CD4-positive, alpha-beta memory T cell (primary cell): ENCODE measurements at regions not wholly inside any gene's neighbourhood (a gene's known extent, or its start where the extent isn't known, plus 50 kb on each side); places are given as distances from the start of the nearest gene placed in this dataset.

Experiments used
- CTCF ChIA-PET: fragments of 350-600 bp; sonication (Branson Sonifier 250); formaldehyde crosslinking; loops from one replicate; lab custom pipeline; 2021; ENCODE audit warnings: inconsistent platforms; ENCODE audit not compliant: partially characterized antibody; lab: Charles Lee
- POLR2A ChIA-PET: fragments of 350-600 bp; sonication (Branson Sonifier 250); formaldehyde crosslinking; loops from one replicate; lab custom pipeline; 2021; ENCODE audit not compliant: partially characterized antibody; lab: Charles Lee
- DNase-seq, 5 donors: peaks; one replicate each; pipeline versions ENCODE4 v3.0.0 to v3.0.0-alpha.2; 2020 to 2022; ENCODE audit warnings: mixed read lengths in 1 of 5
- H3K27ac ChIP-seq: one replicate; pipeline ENCODE4 v1.7.0; 2013; ENCODE audit warnings: low read depth, low read length
- H3K27me3 ChIP-seq: 2 replicates; pipeline ENCODE4 v1.7.0; 2013; ENCODE audit warnings: mild to moderate bottlenecking, low read length, moderate library complexity; ENCODE audit not compliant: insufficient read depth
- H3K36me3 ChIP-seq: 2 replicates; pipeline ENCODE4 v1.7.0; 2013; ENCODE audit warnings: mild to moderate bottlenecking, low read length, moderate library complexity; ENCODE audit not compliant: insufficient read depth
- H3K4me1 ChIP-seq: 2 replicates; pipeline ENCODE4 v1.7.0; 2013; ENCODE audit warnings: mild to moderate bottlenecking, low read length, moderate library complexity; ENCODE audit not compliant: insufficient read depth
- H3K4me3 ChIP-seq, 2 donors: one replicate each; pipeline ENCODE4 v1.7.0; 2013; ENCODE audit warnings: low read length in 2 of 2, mild to moderate bottlenecking in 1 of 2
- H3K9me3 ChIP-seq, 2 donors: one replicate each; pipeline ENCODE4 v1.7.0; 2013; ENCODE audit warnings: low read length in 2 of 2, control low read depth in 1 of 2; ENCODE audit not compliant: control insufficient read depth in 1 of 2
- H3K27ac Mint-ChIP-seq, 7 donors: one replicate each; pipeline ENCODE4 v1.8.0; 2020 to 2021; ENCODE audit warnings: mixed read lengths in 7 of 7, mild to moderate bottlenecking in 6 of 7, inconsistent platforms in 3 of 7, moderate library complexity in 3 of 7
- H3K27me3 Mint-ChIP-seq, 2 donors: one replicate each; pipeline ENCODE4 v1.8.0; 2020 to 2021; ENCODE audit warnings: mixed read lengths in 2 of 2
- H3K36me3 Mint-ChIP-seq, 2 donors: one replicate each; pipeline ENCODE4 v1.8.0; 2020 to 2021; ENCODE audit warnings: mixed read lengths in 2 of 2, inconsistent platforms in 1 of 2, mild to moderate bottlenecking in 1 of 2
- H3K4me1 Mint-ChIP-seq, 4 donors: one replicate each; pipeline ENCODE4 v1.8.0; 2020 to 2021; ENCODE audit warnings: mixed read lengths in 4 of 4, mild to moderate bottlenecking in 1 of 4
- H3K4me3 Mint-ChIP-seq, 8 donors: one replicate each; pipeline ENCODE4 v1.8.0; 2020 to 2021; ENCODE audit warnings: mixed read lengths in 8 of 8, mild to moderate bottlenecking in 7 of 8, moderate library complexity in 6 of 8, inconsistent platforms in 3 of 8
- H3K9me3 Mint-ChIP-seq, 8 donors: one replicate each; pipeline ENCODE4 v1.8.0; 2020 to 2021; ENCODE audit warnings: mixed read lengths in 8 of 8, mild to moderate bottlenecking in 5 of 8, inconsistent platforms in 3 of 8, moderate library complexity in 1 of 8
- intact Hi-C: fragments of 100-400 bp; cut with micrococcal nuclease; formaldehyde crosslinking; loops from one replicate; pipeline ENCODE4 v1.15.1; 2023

DNA sequence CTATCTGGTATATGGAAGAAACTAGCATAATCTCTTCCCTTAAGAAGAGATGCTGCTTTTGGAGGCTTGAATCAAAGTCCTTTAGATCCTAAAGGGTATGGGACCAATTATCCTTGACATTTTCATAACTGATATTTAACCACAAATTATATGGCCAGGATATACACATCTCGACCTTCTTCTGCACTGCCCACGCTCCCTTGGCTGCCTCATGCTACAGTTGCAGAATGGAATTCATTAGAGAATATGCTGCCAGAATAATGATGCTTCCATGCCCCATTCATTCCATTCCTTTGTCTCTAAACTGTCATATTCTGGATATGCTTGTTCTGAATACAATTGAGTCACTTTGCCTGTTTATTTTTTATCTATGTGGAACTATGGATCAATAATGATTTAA lies 157.1 kb upstream of the PACRGL start:
- no peaks in the 10 kb centered on the region for H3K4me1 Mint-ChIP-seq
- H3K9me3 ChIP-seq: no peaks in the 10 kb centered on the region
- intact Hi-C loops: no loop called here
- no peak for DNase-seq
- no peak overlapping the region for H3K4me3 Mint-ChIP-seq
- no peaks in the 10 kb centered on the region for H3K27me3 ChIP-seq
- POLR2A ChIA-PET: no interaction called here
- CTCF ChIA-PET: no interaction called here
- no peak overlapping the region for H3K4me3 ChIP-seq
- no peaks in the 10 kb centered on the region for H3K36me3 ChIP-seq
- H3K27me3 Mint-ChIP-seq: no peaks in the 10 kb centered on the region
- no peak overlapping the region for H3K27ac ChIP-seq
- H3K4me1 ChIP-seq: no peaks in the 10 kb centered on the region
- H3K9me3 Mint-ChIP-seq: peaks cover 0 to 2% (median 0%) of the 10 kb centered on the region in 8 donors
- no peak overlapping the region for H3K27ac Mint-ChIP-seq
- H3K36me3 Mint-ChIP-seq: no peaks in the 10 kb centered on the region

DNA sequence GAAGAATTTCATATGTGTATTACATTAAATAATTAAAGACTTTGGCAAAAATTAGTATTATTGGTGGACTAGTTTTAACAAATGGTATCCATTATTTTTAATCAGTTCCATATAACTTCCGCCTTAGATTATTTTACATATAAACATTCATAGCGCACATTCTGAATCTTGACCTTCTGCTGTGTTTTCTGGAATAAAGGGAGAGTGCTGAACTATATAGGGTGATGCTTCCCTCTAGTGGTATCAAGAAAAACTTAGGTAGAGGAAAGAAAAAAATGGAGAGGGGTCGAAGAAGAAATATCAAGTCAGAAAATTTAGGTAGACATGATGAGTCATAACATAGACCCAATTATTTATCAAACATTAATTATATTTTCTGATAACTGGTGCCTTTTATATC lies 155.6 kb upstream of the PACRGL start:
- ChIA-PET CTCF (interaction anchor here (1.1 kb wide), 1 partner anchor 9 kb away, joined by 3 read pairs; no protein-coding TSS in a partner anchor), POLR2A (no interaction called here)
- intact Hi-C loops: no loop called here
- no peaks in the 10 kb centered on the region for H3K27me3 Mint-ChIP-seq
- H3K4me3 ChIP-seq: no peak overlapping the region
- H3K27ac Mint-ChIP-seq: no peak overlapping the region
- no peaks in the 10 kb centered on the region for H3K27me3 ChIP-seq
- no peak overlapping the region for H3K4me3 Mint-ChIP-seq
- no peaks in the 10 kb centered on the region for H3K36me3 Mint-ChIP-seq
- H3K36me3 ChIP-seq: no peaks in the 10 kb centered on the region
- no peaks in the 10 kb centered on the region for H3K4me1 ChIP-seq
- no peak for DNase-seq
- H3K9me3 Mint-ChIP-seq: peaks cover 0 to 2% (median 0%) of the 10 kb centered on the region in 8 donors
- no peaks in the 10 kb centered on the region for H3K4me1 Mint-ChIP-seq
- no peak overlapping the region for H3K27ac ChIP-seq
- no peaks in the 10 kb centered on the region for H3K9me3 ChIP-seq

DNA sequence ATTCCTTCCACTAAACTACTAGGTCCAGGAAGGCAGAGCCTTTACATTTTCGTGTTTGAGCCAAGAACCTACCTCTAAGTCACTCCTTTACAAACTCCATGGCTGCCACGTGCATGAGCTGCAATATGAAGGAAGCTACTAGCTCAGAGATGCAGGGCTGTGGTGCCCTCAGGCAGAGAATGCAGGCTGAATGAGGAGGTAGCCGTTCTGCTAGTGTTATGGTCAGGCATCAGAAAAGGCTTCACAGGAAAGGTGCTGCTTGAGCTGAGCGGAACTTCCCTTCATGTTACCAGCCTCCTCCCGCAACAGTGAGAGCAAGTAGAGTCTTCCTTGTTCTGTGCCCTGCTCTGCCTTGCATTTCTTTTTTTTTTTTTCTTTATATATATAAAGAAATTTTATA lies 148.3 kb upstream of the PACRGL start:
- peaks cover 0 to 1% of the 10 kb centered on the region in 2 donors for H3K27me3 Mint-ChIP-seq
- Histone ChIP-seq H3K27me3 (no peaks in the 10 kb centered on the region), H3K36me3 (no peaks in the 10 kb centered on the region), H3K4me1 (no peaks in the 10 kb centered on the region), H3K27ac (no peak overlapping the region), H3K4me3 (no peak overlapping the region), H3K9me3 (no peaks in the 10 kb centered on the region)
- H3K36me3 Mint-ChIP-seq: no peaks in the 10 kb centered on the region
- H3K27ac Mint-ChIP-seq: no peak overlapping the region
- no peak for DNase-seq
- CTCF ChIA-PET: no interaction called here
- intact Hi-C loops: no loop called here
- no peak overlapping the region for H3K4me3 Mint-ChIP-seq
- no peaks in the 10 kb centered on the region for H3K4me1 Mint-ChIP-seq
- no peaks in the 10 kb centered on the region for H3K9me3 Mint-ChIP-seq
- POLR2A ChIA-PET: no interaction called here

DNA sequence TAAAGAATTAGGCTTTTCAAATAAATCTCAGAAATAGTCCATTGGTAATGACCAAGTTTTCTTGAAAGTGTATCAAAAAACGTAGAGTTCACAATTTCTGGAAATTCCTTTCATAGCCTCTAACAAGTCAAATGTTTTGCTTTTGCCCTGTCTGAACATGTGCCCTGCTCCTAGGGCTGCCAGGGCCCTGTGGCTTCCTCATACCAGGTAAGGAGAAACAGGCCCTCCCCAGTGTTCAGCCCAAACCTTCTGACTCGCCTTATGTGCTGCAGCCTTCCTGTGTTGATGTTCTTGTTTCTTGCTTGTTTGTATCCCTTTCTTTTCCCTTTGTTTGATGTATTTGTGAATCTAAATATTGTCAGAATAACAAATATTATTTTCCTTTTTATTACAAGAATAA lies 146.1 kb upstream of the PACRGL start:
- H3K36me3 ChIP-seq: no peaks in the 10 kb centered on the region
- DNase-seq: no peak
- no peaks in the 10 kb centered on the region for H3K4me1 ChIP-seq
- intact Hi-C loops: no loop called here
- no peak overlapping the region for H3K4me3 ChIP-seq
- no peak overlapping the region for H3K27ac Mint-ChIP-seq
- H3K4me1 Mint-ChIP-seq: no peaks in the 10 kb centered on the region
- no peaks in the 10 kb centered on the region for H3K27me3 ChIP-seq
- no peak overlapping the region for H3K4me3 Mint-ChIP-seq
- no peak overlapping the region for H3K27ac ChIP-seq
- H3K9me3 Mint-ChIP-seq: no peaks in the 10 kb centered on the region
- no peaks in the 10 kb centered on the region for H3K9me3 ChIP-seq
- POLR2A ChIA-PET: no interaction called here
- peaks cover 0 to 1% of the 10 kb centered on the region in 2 donors for H3K27me3 Mint-ChIP-seq
- CTCF ChIA-PET: no interaction called here
- H3K36me3 Mint-ChIP-seq: no peaks in the 10 kb centered on the region

- Histone ChIP-seq H3K4me1 (no peaks in the 10 kb centered on the region), H3K27ac (no peak overlapping the region), H3K4me3 (no peak overlapping the region), H3K9me3 (no peaks in the 10 kb centered on the region), H3K36me3 (no peaks in the 10 kb centered on the region), H3K27me3 (no peaks in the 10 kb centered on the region)
- intact Hi-C loops: no loop called here
- Mint-ChIP-seq H3K27me3 (peaks cover 0 to 2% of the 10 kb centered on the region in 2 donors), H3K9me3 (peaks cover 0 to 5% (median 0%) of the 10 kb centered on the region in 8 donors), H3K4me3 (no peak overlapping the region), H3K27ac (no peak overlapping the region), H3K36me3 (no peaks in the 10 kb centered on the region), H3K4me1 (no peaks in the 10 kb centered on the region)
- ChIA-PET CTCF (no interaction called here), POLR2A (no interaction called here)
- no peak for DNase-seq
These were observed 135.1 kb upstream of the PACRGL start for GRCh38 chr4:20565075-20565721.

DNA sequence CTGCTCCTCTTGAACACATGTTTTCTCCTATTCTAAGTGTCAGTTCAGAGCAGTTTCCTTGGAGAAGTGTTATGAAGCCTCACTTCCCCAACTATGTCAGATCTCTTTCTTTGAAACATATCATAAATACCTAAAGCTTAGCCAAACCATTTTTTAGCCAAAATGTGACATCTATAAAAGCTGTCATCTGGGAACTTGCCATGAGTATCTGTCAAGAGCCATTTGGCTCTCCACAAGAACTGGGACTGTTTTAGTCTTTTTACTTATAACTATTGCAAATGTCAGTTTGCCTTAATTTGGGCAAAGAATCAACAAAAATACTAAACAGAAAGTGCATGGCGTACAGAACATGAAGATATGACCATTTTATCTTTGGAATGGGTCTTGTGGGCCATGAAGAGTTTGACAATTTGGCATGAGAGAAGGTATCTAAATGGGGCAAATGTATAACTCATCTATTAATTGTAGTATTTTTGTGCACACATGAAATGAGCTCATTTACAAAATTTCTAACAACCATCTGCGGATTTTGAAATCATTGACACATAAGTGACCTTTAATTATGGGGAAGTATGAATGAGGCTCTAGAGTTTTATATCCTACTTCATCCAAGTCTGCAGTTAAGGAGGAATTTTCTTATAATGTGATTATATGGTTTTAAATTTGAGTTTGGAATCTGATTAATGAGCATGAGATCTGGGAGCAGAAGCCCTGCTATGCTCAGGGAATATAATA lies 129.1 kb upstream of the PACRGL start:
- no peak overlapping the region for H3K27ac Mint-ChIP-seq
- no peaks in the 10 kb centered on the region for H3K36me3 Mint-ChIP-seq
- no peak for DNase-seq
- CTCF ChIA-PET: no interaction called here
- intact Hi-C loops: no loop called here
- H3K4me3 Mint-ChIP-seq: no peak overlapping the region
- POLR2A ChIA-PET: no interaction called here
- H3K27me3 ChIP-seq: no peaks in the 10 kb centered on the region
- no peak overlapping the region for H3K27ac ChIP-seq
- peaks cover 0 to 2% (median 0%) of the 10 kb centered on the region in 8 donors for H3K9me3 Mint-ChIP-seq
- H3K27me3 Mint-ChIP-seq: peaks cover 1 to 2% of the 10 kb centered on the region in 2 donors
- no peaks in the 10 kb centered on the region for H3K4me1 ChIP-seq
- no peaks in the 10 kb centered on the region for H3K4me1 Mint-ChIP-seq
- no peaks in the 10 kb centered on the region for H3K9me3 ChIP-seq
- no peak overlapping the region for H3K4me3 ChIP-seq
- H3K36me3 ChIP-seq: no peaks in the 10 kb centered on the region

GRCh38 chr4:20572976-20573375 lies 127.3 kb upstream of the PACRGL start:
- Histone ChIP-seq H3K27ac (no peak overlapping the region), H3K36me3 (no peaks in the 10 kb centered on the region), H3K27me3 (no peaks in the 10 kb centered on the region), H3K4me3 (no peak overlapping the region), H3K4me1 (no peaks in the 10 kb centered on the region), H3K9me3 (no peaks in the 10 kb centered on the region)
- CTCF ChIA-PET: no interaction called here
- no peaks in the 10 kb centered on the region for H3K36me3 Mint-ChIP-seq
- DNase-seq: no peak
- no peak overlapping the region for H3K4me3 Mint-ChIP-seq
- intact Hi-C loops: no loop called here
- POLR2A ChIA-PET: no interaction called here
- H3K9me3 Mint-ChIP-seq: peaks cover 0 to 2% (median 0%) of the 10 kb centered on the region in 8 donors
- peaks cover 1 to 3% of the 10 kb centered on the region in 2 donors for H3K27me3 Mint-ChIP-seq
- no peaks in the 10 kb centered on the region for H3K4me1 Mint-ChIP-seq
- no peak overlapping the region for H3K27ac Mint-ChIP-seq
